ENCODE measurements at regions not wholly inside any gene's neighbourhood (a gene's known extent, or its start where the extent isn't known, plus 50 kb on each side); places are given as distances from the start of the nearest gene placed in this dataset.
"Not testable (repeated sequence)": the region's sequence is repeated elsewhere in the genome, so short reads cannot be mapped to it uniquely, and the experiment has no call there.

- intact Hi-C loops (cut with micrococcal nuclease) = no loop called here
- Mint-ChIP-seq H3K4me3 (ENCODE audit: low read depth) (no peak overlapping the region), H3K27me3 (ENCODE audit: low read depth) (peaks cover 7% of the 10 kb centered on the region), H3K27ac (no peak overlapping the region), H3K9me3 (no peaks in the 10 kb centered on the region), H3K36me3 (ENCODE audit: low read depth) (no peaks in the 10 kb centered on the region), H3K4me1 (ENCODE audit: low read depth) (no peaks in the 10 kb centered on the region)
- DNase-seq (ENCODE audit: low spot score) = no peak
These were observed 210.3 kb upstream of the STT3B start for GRCh38 chr3:31322460-31322859.

- H3K4me1 Mint-ChIP-seq (ENCODE audit: low read depth); DNase-seq (ENCODE audit: low spot score); H3K4me3 Mint-ChIP-seq (ENCODE audit: low read depth); intact Hi-C loops (cut with micrococcal nuclease); H3K9me3 Mint-ChIP-seq; H3K27me3 Mint-ChIP-seq (ENCODE audit: low read depth); H3K27ac Mint-ChIP-seq; H3K36me3 Mint-ChIP-seq (ENCODE audit: low read depth): not testable (repeated sequence)
These were observed 204.8 kb upstream of the STT3B start for GRCh38 chr3:31327826-31328357.

- intact Hi-C loops (cut with micrococcal nuclease) = no loop called here
These were observed 201.4 kb upstream of the STT3B start for GRCh38 chr3:31331278-31331677.

GRCh38 chr3:31341130-31341529 lies 191.6 kb upstream of the STT3B start:
- intact Hi-C loops (cut with micrococcal nuclease) = no loop called here
- Mint-ChIP-seq H3K27ac (no peak overlapping the region), H3K36me3 (ENCODE audit: low read depth) (no peaks in the 10 kb centered on the region), H3K4me1 (ENCODE audit: low read depth) (no peaks in the 10 kb centered on the region), H3K4me3 (ENCODE audit: low read depth) (no peak overlapping the region), H3K9me3 (peaks cover 13% of the 10 kb centered on the region), H3K27me3 (ENCODE audit: low read depth) (peaks cover 14% of the 10 kb centered on the region)
- DNase-seq (ENCODE audit: low spot score) = no peak

More at GRCh38 chr3:31331278-31331677, 201.4 kb upstream of the STT3B start:
- H3K27me3 Mint-ChIP-seq (ENCODE audit: low read depth) = no peaks in the 10 kb centered on the region
- no peak for DNase-seq (ENCODE audit: low spot score)
- H3K4me3 Mint-ChIP-seq (ENCODE audit: low read depth) = no peak overlapping the region
- no peaks in the 10 kb centered on the region for H3K4me1 Mint-ChIP-seq (ENCODE audit: low read depth)
- H3K9me3 Mint-ChIP-seq = peaks cover 6% of the 10 kb centered on the region
- H3K36me3 Mint-ChIP-seq (ENCODE audit: low read depth) = no peaks in the 10 kb centered on the region
- H3K27ac Mint-ChIP-seq = no peak overlapping the region

- H3K4me1 Mint-ChIP-seq (ENCODE audit: low read depth) = no peaks in the 10 kb centered on the region
- H3K27ac Mint-ChIP-seq = no peak overlapping the region
- H3K4me3 Mint-ChIP-seq (ENCODE audit: low read depth) = no peak overlapping the region
These were observed 189.7 kb upstream of the STT3B start for GRCh38 chr3:31343075-31343474.

GRCh38 chr3:31345581-31345980 lies 187.1 kb upstream of the STT3B start:
- intact Hi-C loops (cut with micrococcal nuclease) = no loop called here
- Mint-ChIP-seq H3K36me3 (ENCODE audit: low read depth) (no peaks in the 10 kb centered on the region), H3K27ac (no peak overlapping the region), H3K4me1 (ENCODE audit: low read depth) (no peaks in the 10 kb centered on the region), H3K27me3 (ENCODE audit: low read depth) (peaks cover 12% of the 10 kb centered on the region), H3K4me3 (ENCODE audit: low read depth) (no peak overlapping the region), H3K9me3 (peaks cover 13% of the 10 kb centered on the region)
- no peak for DNase-seq (ENCODE audit: low spot score)

More at GRCh38 chr3:31343075-31343474, 189.7 kb upstream of the STT3B start:
- Mint-ChIP-seq H3K27me3 (ENCODE audit: low read depth) (peaks cover 11% of the 10 kb centered on the region), H3K36me3 (ENCODE audit: low read depth) (no peaks in the 10 kb centered on the region), H3K9me3 (peaks cover 13% of the 10 kb centered on the region)
- DNase-seq (ENCODE audit: low spot score) = no peak
- intact Hi-C loops (cut with micrococcal nuclease) = no loop called here

GRCh38 chr3:31346542-31346979 lies 186.2 kb upstream of the STT3B start:
- H3K27ac Mint-ChIP-seq = no peak overlapping the region
- intact Hi-C loops (cut with micrococcal nuclease) = no loop called here

GRCh38 chr3:31349001-31349748 lies 183.6 kb upstream of the STT3B start:
- H3K36me3 Mint-ChIP-seq (ENCODE audit: low read depth) = no peaks in the 10 kb centered on the region
- DNase-seq (ENCODE audit: low spot score) = no peak
- H3K4me3 Mint-ChIP-seq (ENCODE audit: low read depth) = no peak overlapping the region
- intact Hi-C loops (cut with micrococcal nuclease) = no loop called here
- H3K9me3 Mint-ChIP-seq = peaks cover 6% of the 10 kb centered on the region
- H3K4me1 Mint-ChIP-seq (ENCODE audit: low read depth) = no peaks in the 10 kb centered on the region
- no peak overlapping the region for H3K27ac Mint-ChIP-seq
- H3K27me3 Mint-ChIP-seq (ENCODE audit: low read depth) = peaks cover 9% of the 10 kb centered on the region

More at GRCh38 chr3:31346542-31346979, 186.2 kb upstream of the STT3B start:
- Mint-ChIP-seq H3K36me3 (ENCODE audit: low read depth) (no peaks in the 10 kb centered on the region), H3K4me3 (ENCODE audit: low read depth) (no peak overlapping the region), H3K27me3 (ENCODE audit: low read depth) (peaks cover 15% of the 10 kb centered on the region), H3K4me1 (ENCODE audit: low read depth) (no peaks in the 10 kb centered on the region), H3K9me3 (peaks cover 13% of the 10 kb centered on the region)
- DNase-seq (ENCODE audit: low spot score) = no peak

- Mint-ChIP-seq H3K27me3 (ENCODE audit: low read depth) (peaks cover 7% of the 10 kb centered on the region), H3K36me3 (ENCODE audit: low read depth) (no peaks in the 10 kb centered on the region), H3K9me3 (peaks cover 4% of the 10 kb centered on the region), H3K4me3 (ENCODE audit: low read depth) (no peak overlapping the region), H3K4me1 (ENCODE audit: low read depth) (no peaks in the 10 kb centered on the region), H3K27ac (no peak overlapping the region)
- intact Hi-C loops (cut with micrococcal nuclease) = no loop called here
- DNase-seq (ENCODE audit: low spot score) = no peak
These were observed 182.4 kb upstream of the STT3B start for GRCh38 chr3:31350307-31350706.

GRCh38 chr3:31352331-31352730 lies 180.4 kb upstream of the STT3B start:
- peaks cover 15% of the 10 kb centered on the region for H3K9me3 Mint-ChIP-seq
- H3K36me3 Mint-ChIP-seq (ENCODE audit: low read depth) = no peaks in the 10 kb centered on the region
- no peak overlapping the region for H3K4me3 Mint-ChIP-seq (ENCODE audit: low read depth)
- no peaks in the 10 kb centered on the region for H3K4me1 Mint-ChIP-seq (ENCODE audit: low read depth)
- intact Hi-C loops (cut with micrococcal nuclease) = no loop called here
- peaks cover 4% of the 10 kb centered on the region for H3K27me3 Mint-ChIP-seq (ENCODE audit: low read depth)
- no peak for DNase-seq (ENCODE audit: low spot score)
- H3K27ac Mint-ChIP-seq = no peak overlapping the region

- H3K9me3 Mint-ChIP-seq = peaks cover 15% of the 10 kb centered on the region
- peaks cover 4% of the 10 kb centered on the region for H3K4me1 Mint-ChIP-seq (ENCODE audit: low read depth)
- intact Hi-C loops (cut with micrococcal nuclease) = no loop called here
- no peak for DNase-seq (ENCODE audit: low spot score)
- H3K27ac Mint-ChIP-seq = no peak overlapping the region
- H3K27me3 Mint-ChIP-seq (ENCODE audit: low read depth) = peaks cover 4% of the 10 kb centered on the region
- no peaks in the 10 kb centered on the region for H3K36me3 Mint-ChIP-seq (ENCODE audit: low read depth)
- no peak overlapping the region for H3K4me3 Mint-ChIP-seq (ENCODE audit: low read depth)
These were observed 179.6 kb upstream of the STT3B start for GRCh38 chr3:31353166-31353565.

- Mint-ChIP-seq H3K4me1 (ENCODE audit: low read depth) (peaks cover 6% of the 10 kb centered on the region), H3K9me3 (peaks cover 15% of the 10 kb centered on the region), H3K36me3 (ENCODE audit: low read depth) (no peaks in the 10 kb centered on the region), H3K4me3 (ENCODE audit: low read depth) (no peak overlapping the region), H3K27ac (no peak overlapping the region), H3K27me3 (ENCODE audit: low read depth) (peaks cover 3% of the 10 kb centered on the region)
- intact Hi-C loops (cut with micrococcal nuclease) = no loop called here
- DNase-seq (ENCODE audit: low spot score) = no peak
These were observed 178.4 kb upstream of the STT3B start for GRCh38 chr3:31354373-31354772.

- Mint-ChIP-seq H3K27me3 (ENCODE audit: low read depth) (peaks cover 3% of the 10 kb centered on the region), H3K4me3 (ENCODE audit: low read depth) (no peak overlapping the region), H3K9me3 (peaks cover 15% of the 10 kb centered on the region), H3K4me1 (ENCODE audit: low read depth) (peaks cover 6% of the 10 kb centered on the region), H3K36me3 (ENCODE audit: low read depth) (no peaks in the 10 kb centered on the region), H3K27ac (no peak overlapping the region)
- no peak for DNase-seq (ENCODE audit: low spot score)
- intact Hi-C loops (cut with micrococcal nuclease) = no loop called here
These were observed 176.9 kb upstream of the STT3B start for GRCh38 chr3:31355807-31356206.

Data from activated T-helper 2 cell treated with anti-CD3 and anti-CD28 coated beads, Interferon-gamma antibody, Interleukin-2, Interleukin-4, amounts not matched to agents 10 μg/mL and 5 μg/mL and 100 μg/mL, durations not matched to agents 14 hours and 24 hours and 36 hours (primary cell).